ENCODE measurements at regions not wholly inside any gene's neighbourhood (a gene's known extent, or its start where the extent isn't known, plus 50 kb on each side); places are given as distances from the start of the nearest gene placed in this dataset.

DNA sequence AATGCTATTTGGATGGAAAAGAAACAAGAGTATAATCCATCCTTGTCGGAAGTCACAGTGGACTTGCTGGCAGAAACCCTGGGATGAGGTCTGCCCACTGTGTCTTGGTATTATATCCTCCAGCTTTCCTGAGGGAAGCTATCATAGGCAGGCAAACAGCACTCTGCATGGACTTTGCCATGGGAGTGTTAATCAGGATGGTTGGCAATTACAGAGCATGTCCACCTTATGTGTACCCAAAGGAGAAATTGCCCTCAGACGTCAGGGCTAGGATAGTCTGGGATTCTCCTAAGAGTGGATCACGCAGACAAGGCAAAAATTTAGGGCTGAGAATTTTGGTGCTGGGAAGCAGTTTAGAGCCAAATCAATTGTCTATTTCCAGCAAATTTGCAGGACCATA lies 184.9 kb upstream of the ESRRG start:
- no peak for DNase-seq

DNA sequence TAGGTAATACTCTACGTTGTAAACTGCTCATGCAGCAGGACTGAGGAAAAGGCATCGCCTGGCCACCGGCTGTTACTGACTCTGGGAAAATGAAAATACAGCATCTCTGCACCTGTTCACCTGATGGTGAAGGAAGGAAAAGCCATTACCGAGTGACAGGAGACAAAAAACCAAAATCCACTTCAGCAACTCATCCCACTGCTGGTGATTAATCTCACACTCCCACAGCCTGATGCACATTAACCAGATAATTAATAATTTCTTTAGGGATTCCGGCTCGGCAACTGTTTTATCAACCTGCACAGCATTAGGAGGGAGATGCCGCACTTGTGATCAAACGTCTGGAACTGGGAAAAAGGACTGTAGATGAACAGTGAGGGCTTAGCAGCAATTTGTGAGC lies 183.9 kb upstream of the ESRRG start:
- DNase-seq: no peak

DNA sequence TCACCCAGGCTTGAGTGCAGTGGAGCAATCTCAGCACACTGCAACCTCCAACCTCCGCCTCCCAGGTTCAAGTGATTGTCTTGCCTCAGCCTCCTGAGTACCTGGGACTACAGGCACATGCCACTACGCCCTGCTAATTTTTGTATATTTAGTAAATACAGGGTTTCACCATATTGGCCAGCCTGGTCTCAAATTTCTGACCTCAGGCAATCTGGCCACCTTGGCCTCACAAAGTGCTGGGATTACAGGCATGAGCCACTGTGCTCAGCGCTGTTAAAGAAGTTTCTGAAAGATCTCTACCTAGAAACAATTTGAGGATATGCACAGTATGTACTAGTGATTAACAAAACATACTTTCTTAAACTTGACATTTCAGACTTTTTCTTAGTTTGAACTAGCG lies 182.6 kb upstream of the ESRRG start:
- no peak for DNase-seq

DNA sequence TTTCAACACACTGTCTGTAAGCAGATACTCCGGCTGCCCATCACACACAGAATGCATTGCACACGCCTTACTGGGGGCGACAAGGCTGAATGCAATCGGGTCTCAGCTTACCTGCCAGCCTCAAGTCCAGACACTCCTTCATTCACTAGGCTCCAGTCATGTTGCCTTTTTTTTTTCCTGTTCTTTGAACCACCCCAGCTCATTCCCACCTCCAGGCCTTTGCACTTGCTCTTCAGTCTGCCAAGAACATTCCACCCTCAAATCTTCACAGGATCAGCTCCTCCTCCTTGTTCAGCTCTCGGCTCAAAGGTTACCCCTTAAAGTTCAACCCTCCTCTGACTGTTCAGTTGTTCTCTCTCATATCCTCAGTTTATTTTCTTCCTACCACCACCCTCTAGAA lies 181.9 kb upstream of the ESRRG start:
- no peak for DNase-seq

DNA sequence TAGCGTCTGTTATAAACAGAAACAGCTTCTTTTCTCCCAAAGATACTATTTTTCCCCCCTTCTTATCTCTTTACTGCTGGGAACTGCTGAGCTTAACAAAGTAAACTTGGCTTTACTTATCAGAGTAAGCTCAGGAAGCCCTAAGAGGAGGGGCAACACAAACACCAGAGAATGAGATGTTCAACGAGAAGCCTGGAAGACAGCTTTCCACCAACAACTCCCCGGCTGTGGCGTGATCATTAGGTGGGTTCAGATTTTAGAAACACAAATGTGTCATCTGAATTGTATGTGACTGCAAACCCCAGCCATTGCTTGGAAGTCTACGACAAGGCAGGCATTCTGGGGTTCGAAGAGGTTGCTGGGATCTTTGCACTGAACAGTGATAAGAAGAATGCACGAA lies 181.2 kb upstream of the ESRRG start:
- DNase-seq: no peak

DNA sequence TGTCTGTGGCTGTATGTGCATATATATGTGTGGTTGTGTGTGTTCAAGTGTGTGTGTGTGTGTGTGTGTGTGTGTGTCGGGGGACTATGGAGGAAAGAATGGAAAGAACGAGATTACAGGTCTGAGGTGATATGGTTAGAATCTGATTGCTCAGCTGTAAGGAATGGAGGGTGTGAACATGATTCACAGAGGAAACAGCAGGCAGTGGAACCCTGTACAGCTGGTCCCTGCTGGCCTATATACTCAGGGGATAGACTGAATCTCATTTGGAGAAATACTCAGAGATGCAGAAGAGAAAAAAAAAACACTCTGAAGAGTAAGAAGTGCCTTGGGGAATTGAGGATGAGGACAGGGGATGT lies 180.1 kb upstream of the ESRRG start:
- DNase-seq: no peak

DNA sequence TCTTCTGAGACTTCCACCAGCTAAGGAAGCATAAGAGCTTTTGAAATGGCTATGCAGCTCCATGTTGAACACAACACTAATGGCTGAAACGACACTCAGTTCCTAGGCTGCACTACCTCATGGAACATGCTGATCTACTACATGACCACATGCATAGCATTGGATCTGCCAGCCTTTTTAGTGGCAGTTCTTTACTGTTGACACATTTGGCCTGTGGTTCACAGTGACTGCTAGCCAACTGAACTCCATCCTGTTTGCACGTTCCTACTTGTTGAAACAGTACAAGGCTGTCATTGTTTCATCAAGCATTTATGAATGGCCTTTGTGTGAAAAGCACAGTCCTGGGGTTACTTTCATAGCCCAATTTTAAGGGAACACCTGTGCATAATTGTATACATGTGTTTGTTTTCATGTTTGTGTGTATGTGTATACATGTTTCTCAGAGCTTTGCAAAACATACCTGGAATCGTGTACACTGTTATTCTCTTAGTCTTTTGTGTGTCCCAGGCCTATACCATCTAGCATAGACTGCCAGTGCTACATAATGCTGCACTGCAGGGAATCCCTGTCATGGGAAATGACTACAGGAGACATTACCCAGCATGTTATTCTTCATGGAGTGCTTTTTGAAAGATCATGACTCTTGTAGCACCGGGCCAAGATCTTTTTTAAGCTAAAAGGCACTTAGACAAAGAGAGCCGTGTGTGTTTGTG lies 179.6 kb upstream of the ESRRG start:
- peak; percentile 36 for DNase-seq

DNA sequence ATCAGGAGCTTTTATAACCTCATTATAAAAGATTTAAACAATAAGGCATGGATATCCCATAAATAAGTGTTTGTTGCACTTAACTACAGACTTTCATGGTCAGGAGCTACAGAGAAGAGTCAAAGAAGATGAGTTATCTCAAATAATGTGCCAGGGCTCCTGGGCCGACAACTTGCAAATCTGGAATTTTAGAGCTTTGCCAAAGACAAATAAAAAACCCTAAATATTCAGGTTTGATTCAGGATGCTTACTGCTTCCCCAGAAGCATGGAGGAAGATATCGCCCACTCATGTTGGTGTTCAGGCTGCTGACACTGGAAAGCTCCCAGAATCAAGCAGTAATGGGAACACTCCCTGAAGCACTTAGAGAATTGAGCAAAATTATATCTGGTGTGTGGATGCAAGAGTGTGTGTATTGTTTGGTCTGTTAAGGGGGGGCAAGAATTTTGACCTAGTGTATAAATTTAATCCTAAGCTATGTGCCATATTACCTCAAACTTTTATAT lies 176.9 kb upstream of the ESRRG start:
- DNase-seq: no peak

DNA sequence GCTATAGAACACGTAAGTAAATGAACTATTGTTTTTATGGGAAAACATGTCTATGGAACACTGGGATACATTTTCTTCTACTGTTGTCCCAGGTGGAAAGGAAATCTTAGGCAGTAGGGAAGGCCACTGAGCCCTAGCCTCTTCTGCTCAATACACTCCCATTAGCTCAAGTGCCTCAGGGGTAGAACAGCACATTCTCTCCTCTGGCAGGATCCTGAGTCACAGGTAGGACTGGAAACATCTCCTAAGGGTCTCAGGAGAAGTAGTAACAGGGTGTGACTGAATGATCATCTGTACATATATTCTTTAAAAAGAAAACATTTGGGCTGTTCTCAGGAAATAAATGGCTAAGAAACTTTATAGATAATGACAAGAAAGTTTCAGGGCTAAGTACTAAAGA lies 175.6 kb upstream of the ESRRG start:
- no peak for DNase-seq

DNA sequence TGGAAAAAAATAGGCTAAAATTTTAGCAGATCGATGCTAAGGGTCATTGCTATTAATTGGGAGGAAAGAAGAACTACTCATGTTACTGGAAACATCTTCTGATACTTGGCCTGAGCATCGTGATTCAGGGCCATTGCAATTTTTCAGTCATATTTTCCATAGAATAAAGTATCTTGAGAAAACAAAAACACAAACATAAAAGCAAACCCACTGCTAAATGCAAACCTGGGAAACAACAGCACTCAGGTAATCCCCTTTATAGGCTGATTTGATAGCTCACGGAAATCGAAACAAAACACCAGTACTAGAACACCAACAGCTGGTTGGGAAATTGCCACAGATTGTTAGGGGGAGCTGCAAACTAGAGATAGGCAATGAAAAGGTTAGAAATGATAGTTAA lies 172.9 kb upstream of the ESRRG start:
- no peak for DNase-seq

DNA sequence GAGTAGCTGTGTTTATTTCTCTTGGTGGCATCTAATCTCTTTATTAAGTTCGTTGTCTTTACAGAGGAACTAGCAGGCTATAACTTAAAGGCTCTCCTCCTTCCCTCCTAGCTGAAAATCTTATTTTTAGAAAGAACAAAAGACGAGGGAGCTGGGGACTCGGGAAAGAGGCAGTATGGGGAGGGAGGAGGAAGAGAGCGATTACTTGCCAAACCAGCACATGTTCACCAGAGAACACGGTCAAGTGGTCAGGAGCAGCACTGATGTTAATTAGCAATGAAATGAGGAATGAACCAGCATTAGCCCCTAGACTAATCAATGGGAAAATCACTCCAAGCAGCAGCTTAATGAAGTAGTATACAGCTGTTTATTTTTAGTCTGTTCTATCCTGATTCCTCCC lies 171.3 kb upstream of the ESRRG start:
- DNase-seq: no peak

DNA sequence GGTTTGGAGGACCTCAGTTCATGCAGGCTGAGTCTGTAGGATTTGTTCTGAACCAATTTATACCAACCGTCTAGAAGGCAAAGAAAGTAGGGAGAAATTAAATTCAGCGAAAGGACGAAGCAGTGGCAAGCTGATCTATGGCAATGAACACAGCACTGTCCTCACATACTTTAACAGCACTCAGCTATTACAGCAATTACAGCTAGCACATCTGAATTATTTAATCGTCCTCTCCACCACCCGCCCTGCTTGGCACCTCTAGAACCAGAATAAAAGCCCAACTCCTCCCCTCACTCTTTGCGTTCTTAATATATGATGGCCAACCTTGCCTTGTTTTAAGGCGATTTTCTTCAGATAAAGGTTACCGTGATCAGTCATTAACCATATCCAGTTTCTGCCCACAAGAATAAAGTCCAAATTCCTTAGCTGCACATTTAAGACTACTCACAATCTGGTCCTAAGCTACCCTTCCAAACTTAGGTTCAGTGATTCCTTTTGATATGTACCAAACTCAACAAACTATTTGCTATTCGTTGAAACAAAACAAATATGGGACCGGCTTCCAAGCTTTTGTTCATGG lies 169.4 kb upstream of the ESRRG start:
- DNase-seq: no peak

DNA sequence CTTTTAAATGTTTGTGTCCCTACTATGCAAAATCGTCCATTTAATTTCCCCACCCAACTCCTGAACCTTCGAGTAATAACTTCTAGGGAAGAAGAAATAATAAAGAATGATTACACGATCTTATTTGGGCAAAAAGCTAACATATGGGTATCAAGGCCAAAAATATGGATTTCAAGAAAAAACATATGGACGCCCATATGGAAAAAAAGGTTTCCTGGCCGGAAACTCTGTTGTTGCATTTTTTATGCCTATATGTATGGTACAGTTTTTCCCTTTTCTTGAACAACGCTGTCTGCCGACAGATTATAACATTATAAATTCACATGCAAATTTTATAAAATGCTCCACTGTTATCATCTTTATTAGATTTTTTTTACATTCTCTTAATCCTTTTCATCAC lies 167.6 kb upstream of the ESRRG start:
- DNase-seq: no peak

DNA sequence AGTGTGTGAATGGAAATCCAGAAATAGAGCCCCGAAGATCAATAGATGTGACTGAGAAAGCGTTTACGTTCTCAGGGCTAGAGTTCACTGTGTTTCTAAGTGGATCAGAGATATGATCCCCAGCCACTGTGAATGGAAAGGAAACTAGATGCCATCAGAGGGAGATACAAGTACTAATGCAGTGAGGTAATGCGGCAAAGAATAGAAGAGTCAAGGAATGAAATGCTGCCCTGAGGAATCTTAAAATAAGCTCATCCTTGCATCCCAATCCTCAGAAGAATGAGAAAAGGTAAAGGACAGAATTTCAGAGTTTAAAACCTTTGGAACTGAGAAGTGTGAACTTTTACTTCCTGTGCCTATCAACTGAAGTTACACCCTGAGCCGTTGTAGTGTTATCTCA lies 165.5 kb upstream of the ESRRG start:
- no peak for DNase-seq

DNA sequence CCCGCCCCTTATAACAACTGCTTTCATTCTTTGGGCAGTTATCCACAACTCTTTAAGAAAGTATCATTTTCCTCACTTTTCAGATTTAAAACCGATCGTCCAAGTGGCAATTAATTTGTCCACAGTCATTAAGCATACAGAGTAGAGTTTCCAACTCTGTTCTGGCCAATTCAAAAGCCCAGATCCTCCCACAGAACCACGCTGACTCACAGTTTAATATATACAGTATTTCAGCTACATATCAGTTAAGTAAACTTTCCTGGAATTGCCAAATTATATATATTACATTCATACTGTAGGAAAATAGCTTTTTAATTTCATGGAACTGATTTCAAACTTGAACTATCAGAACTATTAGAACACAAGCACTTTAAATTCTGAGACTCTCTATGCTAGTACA lies 163.8 kb upstream of the ESRRG start:
- DNase-seq: no peak

DNA sequence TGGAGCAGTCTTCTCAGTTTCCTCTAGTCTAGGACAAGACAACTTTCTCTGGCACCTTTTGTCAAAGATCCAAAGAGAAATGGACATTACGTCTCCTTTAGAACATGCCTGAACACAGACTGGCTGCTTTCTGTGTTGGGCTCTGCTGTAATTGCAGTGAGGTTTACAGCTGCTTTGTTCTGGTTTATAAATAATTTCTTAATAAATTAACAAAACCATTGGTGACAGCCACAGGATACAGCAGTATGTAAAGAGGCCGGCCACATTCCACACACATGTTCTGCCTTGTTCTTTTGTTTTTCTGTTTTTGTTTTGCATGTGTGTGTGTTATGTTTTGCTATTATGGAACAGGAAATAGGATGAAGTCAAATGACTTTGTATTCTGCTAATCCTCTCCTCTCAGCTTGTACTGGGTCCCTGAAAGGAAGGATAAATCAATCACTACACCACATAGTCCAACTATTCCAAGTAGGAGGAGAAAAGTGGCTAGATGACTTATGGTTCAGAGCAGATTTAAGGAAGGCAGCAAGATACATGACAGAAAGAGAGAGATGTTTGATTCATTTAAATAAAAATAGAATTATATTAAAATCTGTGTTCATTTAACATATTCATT lies 161.5 kb upstream of the ESRRG start:
- no peak for DNase-seq

DNA sequence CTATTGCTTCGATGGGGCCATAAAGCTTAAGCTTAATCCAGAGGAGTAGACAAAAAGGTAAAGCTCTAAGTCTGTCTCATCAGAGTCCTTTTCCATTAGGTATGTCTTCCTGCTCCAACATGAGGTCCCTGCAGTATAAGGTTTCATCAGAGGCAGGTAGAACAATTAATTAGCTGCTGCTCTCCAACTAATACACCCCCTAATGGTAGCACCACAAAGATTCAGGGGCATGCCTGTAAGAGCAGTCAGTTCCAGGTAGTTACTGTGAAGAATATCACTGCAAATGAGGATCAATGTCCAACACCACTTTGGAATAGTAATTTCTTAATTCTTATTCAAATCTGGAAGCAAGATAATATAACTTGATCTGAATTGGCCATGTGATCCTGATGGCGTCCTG lies 160.3 kb upstream of the ESRRG start:
- no peak for DNase-seq

DNA sequence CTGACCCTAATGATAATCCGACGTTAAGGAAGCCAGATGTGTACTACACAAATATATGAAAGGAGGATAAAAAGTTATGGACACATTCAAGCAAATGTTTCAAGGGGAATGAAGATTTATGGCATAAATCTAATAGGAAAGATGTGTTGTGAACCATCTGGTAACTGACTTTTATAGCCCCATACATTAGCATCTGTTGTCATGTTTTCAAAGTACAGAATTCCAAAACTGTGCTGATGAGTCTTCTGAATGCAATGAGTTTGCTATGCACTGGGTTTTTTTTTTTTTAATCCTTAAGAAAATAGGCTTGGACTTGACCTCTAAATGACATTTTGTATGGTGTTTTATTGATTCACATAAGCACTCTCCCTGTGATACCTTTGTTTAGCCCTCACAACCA lies 158.5 kb upstream of the ESRRG start:
- no peak for DNase-seq

DNA sequence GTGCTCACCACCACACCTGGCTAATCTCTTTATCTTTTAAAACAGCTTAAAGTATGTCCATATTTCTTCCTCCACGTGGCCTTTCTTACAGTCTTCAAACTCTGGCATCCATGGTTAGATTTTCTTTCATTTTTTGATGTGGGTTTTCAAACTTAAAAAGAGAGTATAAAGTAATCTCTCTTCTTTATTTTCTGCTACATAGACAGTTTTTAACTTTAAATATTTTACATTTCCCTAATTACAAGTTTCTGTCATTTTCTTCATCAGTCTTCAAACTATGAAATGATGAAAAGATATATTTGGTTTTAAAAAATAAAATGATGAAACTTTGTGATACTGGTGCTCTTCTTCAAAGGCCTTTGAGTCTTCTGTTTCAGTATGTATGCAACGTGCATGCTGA lies 143.5 kb upstream of the ESRRG start:
- DNase-seq: no peak

DNA sequence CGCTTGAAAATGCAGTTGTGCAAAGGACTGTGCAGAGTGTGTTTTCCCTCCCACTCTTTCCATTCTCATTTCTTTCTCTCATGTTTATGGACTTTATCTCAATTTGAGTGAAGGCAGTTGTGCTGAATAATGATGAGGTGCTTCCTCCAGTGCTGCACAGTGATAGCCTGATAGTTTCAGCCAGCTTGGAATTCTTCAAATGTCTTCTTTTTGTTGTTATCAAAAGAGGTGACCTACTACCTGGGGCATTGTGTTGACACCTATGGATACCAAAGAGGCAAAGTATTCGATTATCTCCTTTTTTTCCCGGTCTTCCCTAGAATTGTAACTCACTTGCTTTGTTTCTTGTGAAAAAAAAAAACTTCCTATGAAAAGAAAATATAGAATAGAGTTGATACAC lies 132.6 kb upstream of the ESRRG start:
- DNase-seq: no peak

DNA sequence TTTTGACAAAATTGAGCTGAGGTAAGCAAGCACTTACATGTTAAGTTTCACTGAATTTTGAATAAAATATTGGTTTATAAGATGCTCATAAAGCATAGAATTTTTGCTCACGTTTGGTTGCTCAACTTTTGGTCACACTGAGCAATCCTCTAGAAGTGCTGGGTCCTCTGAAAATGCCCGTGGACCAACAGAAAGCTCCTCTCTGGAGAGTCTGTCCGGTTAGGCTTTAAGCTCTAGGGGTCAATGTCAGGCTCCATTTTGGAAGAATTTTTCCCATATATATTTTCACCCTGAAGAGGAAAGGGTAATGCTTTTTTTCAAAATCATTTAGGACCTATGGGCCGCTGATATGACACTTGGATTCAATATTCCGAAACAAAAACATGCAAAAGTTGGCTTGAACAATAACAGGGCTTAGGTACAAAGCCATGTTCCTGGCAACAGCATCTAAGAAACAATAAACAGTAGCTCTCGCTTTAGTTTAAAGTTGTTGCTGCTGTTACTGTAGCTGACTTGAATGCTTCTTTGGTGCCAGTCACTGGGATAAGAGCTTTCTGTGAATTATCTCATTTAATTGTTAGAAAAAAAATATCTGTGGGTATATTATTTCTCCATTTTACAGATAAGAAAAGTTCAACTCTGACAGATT lies 131.7 kb upstream of the ESRRG start:
- no peak for DNase-seq

DNA sequence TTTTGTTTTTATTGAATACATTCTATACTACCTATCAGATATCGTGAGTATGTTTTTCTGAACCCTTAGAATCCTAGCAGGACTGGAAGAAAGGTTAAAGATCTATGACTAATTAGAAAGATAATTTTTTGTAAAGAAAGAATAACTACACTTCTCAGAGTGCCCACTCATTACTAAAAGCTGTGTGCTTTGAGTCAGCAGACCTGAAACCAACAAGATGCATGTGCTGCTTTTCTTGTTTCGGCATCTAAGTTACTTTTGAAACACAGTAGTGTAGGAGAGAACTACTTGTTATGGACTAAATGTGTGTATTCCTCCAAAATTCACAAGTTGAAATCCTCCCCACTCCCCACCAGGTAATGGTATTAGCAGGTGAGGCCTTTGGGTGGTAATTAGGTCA lies 127.8 kb upstream of the ESRRG start:
- DNase-seq: no peak

DNA sequence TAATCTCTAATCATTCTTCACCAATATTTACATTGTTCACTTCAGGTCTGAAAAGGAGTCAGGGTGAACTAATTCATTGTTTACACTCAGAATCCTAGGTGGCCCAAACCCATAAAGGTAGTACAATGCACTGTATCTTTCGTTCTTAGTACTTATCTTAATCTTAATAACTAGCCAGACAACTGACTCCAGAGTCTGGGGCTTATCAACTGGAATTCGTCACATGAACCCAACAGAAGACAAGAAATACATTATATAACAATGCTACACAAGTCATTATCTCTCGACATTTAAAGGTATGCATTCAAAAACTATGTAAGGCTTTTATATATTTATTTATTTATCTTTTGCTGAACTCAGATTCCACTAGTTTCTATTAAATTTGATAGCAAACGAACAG lies 125.9 kb upstream of the ESRRG start:
- no peak for DNase-seq

DNA sequence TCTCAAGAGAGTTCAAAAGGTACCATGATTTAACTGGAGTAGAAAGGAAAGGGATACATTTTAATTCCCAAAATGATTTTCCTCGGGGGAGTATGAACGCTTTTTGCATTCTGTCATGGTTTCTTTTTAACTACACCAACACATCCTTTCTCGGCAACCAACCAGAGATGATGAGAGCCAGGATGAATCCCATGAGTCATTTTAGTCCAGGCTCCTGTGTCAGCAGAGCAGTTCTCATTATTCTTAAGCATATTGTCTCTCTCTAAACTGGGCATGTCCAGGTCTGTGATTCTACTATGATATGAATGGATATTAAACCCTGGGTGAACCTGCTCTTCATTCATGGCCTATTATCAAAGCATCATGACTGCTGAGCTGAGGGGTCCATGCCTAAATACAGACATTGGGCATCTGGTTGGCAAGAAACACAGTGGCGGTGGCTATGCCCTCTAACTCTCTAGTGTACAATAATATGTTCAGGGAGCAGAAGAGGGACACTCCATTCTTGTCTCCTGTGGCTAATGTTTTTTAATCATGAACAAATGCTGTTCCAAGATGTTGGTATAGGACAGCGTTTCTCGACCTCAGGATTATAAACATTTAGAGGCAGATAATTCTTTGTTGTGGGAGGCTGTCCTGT lies 124.3 kb upstream of the ESRRG start:
- DNase-seq: no peak

All from midbrain (tissue), 1 donor.